CD4-positive, alpha-beta T cell treated with Interleukin-10 for 1 hour (primary cell): ENCODE measurements at regions not wholly inside any gene's neighbourhood (a gene's known extent, or its start where the extent isn't known, plus 50 kb on each side); places are given as distances from the start of the nearest gene placed in this dataset.
"Not testable (repeated sequence)": the region's sequence is repeated elsewhere in the genome, so short reads cannot be mapped to it uniquely, and the experiment has no call there.

Source experiments
- DNase-seq: peaks from one replicate; pipeline ENCODE4 v3.0.0-alpha.2; 2020

- DNase-seq, result no peak
These were observed 138.7 kb upstream of the ZNF516 start for GRCh38 chr18:76633588-76634269.

- DNase-seq, result no peak
These were observed 132.4 kb upstream of the ZNF516 start for GRCh38 chr18:76627444-76627843.

DNA sequence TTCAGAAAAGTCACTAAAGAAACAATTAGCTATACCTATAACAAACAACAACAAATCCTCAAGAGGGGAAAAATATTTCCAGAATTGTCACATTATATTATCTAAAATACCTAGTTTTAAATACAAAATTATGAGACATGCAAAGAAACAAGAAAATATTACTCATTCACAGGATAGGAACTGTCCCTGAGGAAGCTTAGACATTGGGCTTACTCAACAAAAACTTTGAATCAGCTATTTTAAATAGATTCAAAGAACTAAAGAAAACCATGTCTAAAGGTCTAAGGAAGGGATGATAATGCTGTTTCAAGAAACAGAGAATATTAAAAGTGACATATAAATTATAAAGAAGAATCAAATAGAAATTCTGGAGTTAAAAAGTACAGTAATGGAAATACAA, 131.9 kb upstream of the ZNF516 start:
- no peak for DNase-seq

GRCh38 chr18:76622651-76623050, 127.6 kb upstream of the ZNF516 start:
- no peak for DNase-seq

GRCh38 chr18:76621782-76622495, 126.9 kb upstream of the ZNF516 start:
- DNase-seq, result no peak

DNA sequence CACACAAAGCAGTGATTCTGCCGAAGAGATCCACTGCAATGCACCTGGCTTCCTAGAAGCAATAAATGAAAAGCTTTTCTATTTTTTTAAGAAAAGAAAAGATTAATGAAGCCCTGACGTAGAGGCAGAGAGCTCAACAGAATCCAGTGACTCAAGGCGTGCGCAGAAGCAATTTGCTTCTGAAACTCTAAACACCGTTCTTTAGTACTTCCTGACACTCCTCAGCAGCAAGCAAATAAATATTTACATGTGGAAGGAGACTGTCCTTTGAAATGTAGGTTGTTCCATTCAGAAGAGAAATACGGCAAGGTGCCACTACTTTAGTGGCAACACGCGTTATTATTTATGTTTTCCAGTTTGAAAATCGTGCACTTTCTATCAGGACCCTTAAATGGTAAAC, 126.2 kb upstream of the ZNF516 start:
- DNase-seq, result no peak

DNA sequence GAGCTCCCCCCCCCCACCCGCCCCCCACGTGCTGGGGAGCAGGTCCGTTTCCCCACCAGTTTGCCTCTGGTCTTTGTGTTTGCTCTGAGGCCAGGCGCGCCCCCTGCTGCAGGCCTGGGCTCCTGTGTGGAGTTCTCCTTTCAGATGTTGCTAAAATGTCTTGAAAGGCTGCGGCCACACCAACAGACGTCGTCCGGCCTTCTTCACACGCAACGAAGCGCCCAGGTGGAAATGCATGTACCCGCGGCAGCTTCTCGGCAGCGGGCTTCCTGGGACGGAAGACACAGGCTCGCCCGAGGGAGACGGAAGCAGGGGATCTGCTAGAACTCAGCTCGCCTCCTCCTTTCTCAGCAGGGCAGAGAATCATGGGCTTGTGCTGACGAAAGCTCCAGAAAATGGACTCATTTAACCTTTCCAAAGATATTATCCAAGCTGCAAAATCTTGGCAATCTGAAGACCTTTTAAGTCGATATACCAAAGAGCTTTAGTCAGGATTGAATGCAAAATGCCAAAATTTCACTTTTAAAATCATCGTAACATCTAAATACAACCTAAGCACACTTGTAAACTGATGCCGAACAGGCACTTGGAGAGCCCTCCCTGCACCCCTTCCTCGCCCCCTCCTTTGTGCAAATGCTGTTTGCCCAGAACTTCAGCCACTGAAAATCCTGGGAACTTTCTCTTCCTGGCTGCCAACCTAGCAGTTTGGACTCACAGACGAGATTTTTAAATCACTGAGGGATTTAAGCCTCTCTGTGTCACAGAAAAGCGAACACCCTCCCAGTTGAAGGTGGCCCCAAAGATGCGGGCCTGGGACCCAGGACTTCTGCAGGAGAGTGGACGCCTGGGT, 125.5 kb upstream of the ZNF516 start:
- DNase-seq, result peak; percentile 23

- no peak for DNase-seq
These were observed 124.7 kb upstream of the ZNF516 start for GRCh38 chr18:76619621-76620315.

DNA sequence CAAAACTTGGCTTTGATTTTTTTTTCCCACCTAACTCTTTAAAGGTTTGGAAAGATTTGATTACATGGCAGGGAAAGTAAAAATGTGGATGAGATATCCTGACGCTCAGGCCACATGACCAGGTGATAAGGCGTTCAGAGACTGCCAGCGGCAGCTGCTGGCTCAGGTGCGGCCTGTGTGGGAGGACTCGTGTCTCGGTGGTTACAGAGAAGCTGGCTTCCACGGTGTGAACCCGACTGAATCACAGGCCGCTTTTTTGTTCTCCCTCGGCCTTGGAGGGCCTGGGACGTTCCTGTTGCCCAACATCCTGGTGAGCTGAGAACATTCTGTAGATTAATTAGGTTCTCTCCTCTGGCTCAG, 124.2 kb upstream of the ZNF516 start:
- DNase-seq, result no peak

GRCh38 chr18:76618721-76619120, 123.7 kb upstream of the ZNF516 start:
- no peak for DNase-seq

DNA sequence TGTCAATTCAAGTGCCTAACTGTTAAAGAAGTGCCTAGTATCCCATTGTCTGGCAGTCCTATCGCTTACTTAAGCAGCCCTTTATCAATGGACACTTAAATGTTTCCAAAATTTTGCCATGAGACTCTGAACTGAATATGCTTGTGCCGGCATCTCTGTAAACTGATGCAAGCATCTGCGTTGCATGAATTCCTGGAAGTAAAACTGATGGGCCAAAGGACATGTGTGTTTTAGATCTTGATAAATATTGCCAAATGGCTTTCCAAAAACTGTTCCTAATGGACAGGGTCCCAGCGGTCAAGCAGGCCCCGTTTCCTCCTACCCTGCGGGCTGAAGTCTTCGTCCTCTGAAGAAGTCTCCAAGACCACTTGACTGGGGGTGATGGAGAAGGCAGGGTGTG, 121.3 kb upstream of the ZNF516 start:
- DNase-seq, result no peak

DNA sequence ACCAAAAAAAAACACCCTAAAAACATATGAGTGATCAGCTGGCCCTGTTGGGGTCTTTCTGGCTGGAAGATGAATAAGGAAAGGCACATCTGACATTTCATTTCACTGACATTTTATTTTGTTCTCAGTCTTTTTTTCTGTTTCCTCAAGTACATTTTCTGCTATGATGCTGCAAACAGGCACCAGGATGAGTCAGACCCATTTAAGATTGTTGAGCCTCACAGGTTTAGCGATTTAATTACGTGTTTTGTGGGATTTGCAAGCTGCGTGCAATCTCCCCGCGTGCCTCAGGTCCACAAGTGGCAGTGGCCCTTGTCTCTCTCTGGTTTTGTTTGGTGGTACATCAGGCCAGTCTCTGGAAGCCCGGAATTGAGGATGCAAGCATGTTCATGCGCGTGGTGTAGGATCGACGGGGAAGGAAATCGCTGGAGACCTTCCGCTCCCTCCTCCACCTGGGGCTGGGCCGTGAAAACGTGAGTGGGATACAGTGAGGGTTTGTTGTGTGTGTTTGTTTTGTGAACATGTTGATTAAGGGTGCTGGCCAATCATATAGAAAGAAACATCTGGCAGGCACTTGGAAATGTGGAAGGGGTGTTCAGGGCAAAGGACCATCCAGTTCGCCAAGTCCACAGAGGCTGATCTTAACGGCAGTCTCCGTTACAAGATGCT, 120.2 kb upstream of the ZNF516 start:
- DNase-seq, result no peak

GRCh38 chr18:76613755-76614120, 118.7 kb upstream of the ZNF516 start:
- DNase-seq, result no peak

DNA sequence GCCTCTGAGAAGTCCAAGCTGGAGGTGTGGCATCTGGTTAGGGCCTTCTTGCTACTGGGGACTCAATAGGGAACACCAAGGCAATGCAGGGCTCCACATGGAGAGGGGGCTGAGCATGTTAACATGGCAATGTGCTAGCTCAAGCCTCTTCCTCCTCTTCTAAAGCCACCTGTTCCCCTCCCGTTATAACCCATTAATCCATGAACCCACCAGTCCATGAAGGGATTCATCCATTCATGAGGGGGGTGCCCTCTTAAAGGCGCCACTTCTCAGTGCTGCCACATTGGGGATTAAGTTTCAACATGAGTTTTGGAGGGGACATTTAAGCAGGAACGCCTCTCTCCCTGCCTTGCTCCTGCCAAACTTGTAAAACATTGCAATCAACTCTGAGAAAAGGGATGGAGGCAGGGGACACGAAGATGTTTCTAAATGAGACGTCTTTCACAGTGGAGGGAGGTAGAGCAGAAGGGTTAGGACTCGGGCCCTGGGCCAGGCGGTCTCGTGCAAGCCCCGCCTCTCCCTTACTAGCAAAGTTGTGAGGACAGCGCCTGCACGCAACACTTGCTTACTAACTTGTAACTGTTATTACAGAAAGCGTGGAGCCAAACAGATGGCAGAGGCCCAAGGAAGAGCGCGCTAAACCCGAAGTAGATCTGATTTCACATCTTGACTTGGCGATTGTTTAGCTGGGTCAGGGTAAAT, 118.2 kb upstream of the ZNF516 start:
- DNase-seq, result no peak

DNA sequence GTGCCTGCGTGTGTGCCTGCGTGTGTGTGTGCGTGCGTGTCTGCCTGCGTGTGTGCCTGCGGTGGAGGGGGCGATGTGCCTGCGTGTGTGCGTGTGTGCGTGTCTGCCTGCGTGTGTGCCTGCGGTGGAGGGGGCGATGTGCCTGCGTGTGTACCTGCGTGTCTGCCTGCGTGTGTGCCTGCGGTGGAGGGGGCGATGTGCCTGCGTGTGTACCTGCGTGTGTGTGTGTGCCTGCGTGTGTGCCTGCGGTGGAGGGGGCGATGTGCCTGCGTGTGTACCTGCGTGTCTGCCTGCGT, 116.7 kb upstream of the ZNF516 start:
- DNase-seq, result not testable (repeated sequence)

DNA sequence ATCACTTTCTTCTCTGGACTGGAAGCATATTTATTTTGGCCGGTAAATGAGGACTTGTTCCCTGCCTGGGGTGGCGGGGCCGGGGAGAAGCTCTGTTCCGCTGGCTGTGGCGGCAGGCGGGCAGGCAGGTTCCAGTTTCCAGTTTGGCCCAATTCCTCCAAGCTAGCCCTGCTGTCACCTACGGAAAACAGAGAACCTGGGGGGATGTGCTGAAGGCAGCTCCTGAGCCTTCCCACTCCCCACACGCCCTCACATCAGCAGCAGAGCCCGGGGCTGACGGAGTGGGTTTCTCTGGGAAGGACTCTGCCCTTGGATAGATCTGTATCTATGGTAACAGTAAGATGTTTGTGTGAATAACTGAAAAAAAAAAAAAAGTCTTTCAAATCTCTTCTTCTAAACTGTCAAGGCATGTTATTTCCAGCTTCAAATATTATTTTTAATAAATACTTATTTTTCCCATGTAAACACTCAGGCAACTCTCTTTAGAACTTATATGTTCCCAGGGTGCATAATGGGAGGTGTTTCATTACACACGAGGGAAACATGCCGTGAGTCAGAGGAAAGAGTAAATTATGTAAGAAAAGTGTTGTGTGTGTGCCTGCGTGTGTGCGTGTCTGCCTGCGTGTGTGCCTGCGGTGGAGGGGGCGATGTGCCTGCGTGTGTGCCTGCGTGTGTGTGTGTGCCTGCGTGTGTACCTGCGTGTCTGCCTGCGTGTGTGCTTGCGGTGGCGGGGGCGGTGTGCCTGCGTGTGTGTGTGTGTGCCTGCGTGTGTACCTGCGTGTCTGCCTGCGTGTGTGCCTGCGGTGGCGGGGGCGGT, 116.1 kb upstream of the ZNF516 start:
- no peak for DNase-seq

DNA sequence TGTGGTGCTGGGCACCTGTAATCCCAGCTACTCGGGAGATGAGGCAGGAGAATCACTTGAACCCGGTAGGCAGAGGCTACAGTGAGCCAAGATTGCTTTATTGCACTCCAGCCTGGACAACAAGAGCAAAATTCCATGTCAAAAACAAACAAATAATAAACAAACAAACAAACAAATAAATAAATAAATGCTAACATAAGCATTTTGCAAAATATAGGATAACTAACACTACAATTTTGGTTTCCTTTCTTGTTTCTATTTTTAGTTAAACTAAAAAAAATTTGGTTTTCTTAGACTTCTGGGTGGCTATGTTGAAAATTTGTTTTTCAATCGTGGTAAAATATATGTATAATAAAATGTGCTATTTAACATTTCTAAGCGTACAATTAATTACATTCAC, 115.0 kb upstream of the ZNF516 start:
- DNase-seq, result no peak

DNA sequence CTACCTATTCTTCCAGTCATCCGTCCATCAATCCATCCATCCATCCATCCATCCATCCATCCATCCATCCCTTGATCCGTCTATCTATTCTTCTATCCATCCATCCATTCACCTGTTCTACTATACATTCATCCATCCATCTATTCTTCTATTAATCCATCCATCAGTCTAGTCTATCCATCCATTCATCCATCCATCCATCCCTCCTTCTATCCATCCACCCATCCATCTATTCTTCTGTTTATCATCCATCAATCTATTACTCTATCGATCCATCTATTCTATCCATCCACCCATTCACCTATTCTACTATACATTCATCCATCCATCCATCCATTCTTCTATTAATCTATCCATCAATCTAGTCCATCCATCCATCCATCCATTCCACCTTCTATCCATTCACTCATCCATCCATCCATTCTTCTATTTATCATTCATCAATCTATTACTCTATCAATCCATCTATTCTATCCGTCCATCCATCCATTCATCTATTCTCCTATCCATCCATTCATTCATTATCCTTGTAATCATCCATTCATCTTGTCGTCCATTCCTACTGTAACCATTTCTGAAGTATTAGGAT, 110.4 kb upstream of the ZNF516 start:
- DNase-seq, result no peak

GRCh38 chr18:76604935-76605240, 109.8 kb upstream of the ZNF516 start:
- no peak for DNase-seq

DNA sequence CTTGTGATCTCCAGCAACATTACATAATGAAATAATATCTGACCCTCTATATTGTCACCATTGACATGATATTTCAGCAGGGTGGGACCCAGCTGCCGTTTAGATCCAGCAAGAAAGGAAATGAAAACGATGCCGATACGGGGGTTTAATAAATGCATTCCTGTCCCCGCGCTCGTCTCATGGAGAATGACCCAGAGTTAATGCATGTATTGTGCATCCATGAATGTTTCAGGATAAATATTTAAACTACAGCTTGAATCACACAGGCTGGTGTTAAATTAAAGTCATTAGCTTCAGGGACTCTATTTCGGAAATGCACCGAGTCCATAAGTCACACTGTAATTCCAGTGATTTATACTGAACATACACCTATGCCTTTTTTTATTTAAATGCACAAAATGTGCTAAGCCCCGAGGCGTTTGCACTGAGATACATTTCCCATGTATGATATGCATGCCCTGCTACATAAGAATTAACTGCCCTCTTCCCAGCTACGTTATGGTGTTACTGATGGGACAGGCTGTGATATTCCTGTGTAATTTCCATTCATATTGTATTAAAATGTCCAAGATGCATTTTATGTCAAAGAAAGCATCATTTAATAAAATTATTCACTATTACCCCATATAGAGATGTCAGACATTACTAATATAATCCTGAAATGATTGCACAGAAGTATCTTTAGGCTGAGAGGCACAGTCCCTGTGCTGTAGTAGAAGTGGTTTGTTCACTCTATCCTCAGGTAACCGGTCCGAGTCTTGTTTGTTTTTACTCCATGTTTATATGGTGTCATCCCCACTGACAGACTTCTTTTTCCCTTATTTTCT, 109.3 kb upstream of the ZNF516 start:
- no peak for DNase-seq
